Nephron progenitor cell (in vitro differentiated cells): ENCODE measurements at regions not wholly inside any gene's neighbourhood (a gene's known extent, or its start where the extent isn't known, plus 50 kb on each side); places are given as distances from the start of the nearest gene placed in this dataset.

Source experiments
- DNase-seq: peaks from one replicate; pipeline ENCODE4 v3.0.0; 2021
- H3K27ac Mint-ChIP-seq: 2 replicates; pipeline ENCODE4 v1.8.0; 2021; ENCODE audit warnings: mild to moderate bottlenecking, moderate library complexity, mixed read lengths
- H3K27me3 Mint-ChIP-seq: 2 replicates; pipeline ENCODE4 v1.8.0; 2021; ENCODE audit warnings: mild to moderate bottlenecking, low read depth, mixed read lengths; ENCODE audit not compliant: poor library complexity
- H3K36me3 Mint-ChIP-seq: 2 replicates; pipeline ENCODE4 v1.8.0; 2021; ENCODE audit warnings: low read depth, mixed read lengths
- H3K4me1 Mint-ChIP-seq: 2 replicates; pipeline ENCODE4 v1.8.0; 2021; ENCODE audit warnings: mixed read lengths
- H3K4me3 Mint-ChIP-seq: 2 replicates; pipeline ENCODE4 v1.8.0; 2021; ENCODE audit warnings: mild to moderate bottlenecking, moderate library complexity, mixed read lengths
- H3K9me3 Mint-ChIP-seq: 2 replicates; pipeline ENCODE4 v1.8.0; 2021; ENCODE audit warnings: mild to moderate bottlenecking, moderate library complexity, mixed read lengths
- TF ChIP-seq, protein P1 (sequence below): fragments of 200-600 bp; sonication (generic); IDR thresholded peaks from 2 replicates; pipeline ENCODE4 v1.5.0; 2021; ENCODE audit warnings: antibody characterized with exemption

DNA sequence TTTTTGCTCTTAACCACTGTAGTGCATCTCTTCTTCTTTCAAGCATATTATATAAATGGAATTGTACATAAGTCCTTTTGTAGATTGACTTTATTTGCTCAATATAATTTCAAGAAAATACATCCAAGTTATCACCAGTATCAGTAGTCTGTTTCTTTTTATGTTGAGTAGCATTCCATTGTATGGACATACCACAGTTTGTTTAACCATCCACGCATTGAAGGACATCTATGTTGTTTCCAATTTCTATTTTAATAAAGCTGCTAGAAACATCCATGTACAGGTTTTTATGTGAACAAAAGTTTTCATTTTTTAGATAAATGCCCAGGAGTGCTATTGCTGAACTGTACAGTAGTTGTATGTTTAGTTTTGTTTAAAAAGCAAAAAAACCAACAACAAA, 387.5 kb upstream of the SOX11 start:
- no peaks in the 10 kb centered on the region for H3K4me1 Mint-ChIP-seq
- no peak for DNase-seq
- H3K36me3 Mint-ChIP-seq, result no peaks in the 10 kb centered on the region
- H3K9me3 Mint-ChIP-seq, result peaks cover 29% of the 10 kb centered on the region
- H3K4me3 Mint-ChIP-seq, result no peak overlapping the region
- peaks cover 3% of the 10 kb centered on the region for H3K27me3 Mint-ChIP-seq
- no peak overlapping the region for H3K27ac Mint-ChIP-seq
- TF ChIP-seq, protein P1, sequence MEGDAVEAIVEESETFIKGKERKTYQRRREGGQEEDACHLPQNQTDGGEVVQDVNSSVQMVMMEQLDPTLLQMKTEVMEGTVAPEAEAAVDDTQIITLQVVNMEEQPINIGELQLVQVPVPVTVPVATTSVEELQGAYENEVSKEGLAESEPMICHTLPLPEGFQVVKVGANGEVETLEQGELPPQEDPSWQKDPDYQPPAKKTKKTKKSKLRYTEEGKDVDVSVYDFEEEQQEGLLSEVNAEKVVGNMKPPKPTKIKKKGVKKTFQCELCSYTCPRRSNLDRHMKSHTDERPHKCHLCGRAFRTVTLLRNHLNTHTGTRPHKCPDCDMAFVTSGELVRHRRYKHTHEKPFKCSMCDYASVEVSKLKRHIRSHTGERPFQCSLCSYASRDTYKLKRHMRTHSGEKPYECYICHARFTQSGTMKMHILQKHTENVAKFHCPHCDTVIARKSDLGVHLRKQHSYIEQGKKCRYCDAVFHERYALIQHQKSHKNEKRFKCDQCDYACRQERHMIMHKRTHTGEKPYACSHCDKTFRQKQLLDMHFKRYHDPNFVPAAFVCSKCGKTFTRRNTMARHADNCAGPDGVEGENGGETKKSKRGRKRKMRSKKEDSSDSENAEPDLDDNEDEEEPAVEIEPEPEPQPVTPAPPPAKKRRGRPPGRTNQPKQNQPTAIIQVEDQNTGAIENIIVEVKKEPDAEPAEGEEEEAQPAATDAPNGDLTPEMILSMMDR, result no peak

DNA sequence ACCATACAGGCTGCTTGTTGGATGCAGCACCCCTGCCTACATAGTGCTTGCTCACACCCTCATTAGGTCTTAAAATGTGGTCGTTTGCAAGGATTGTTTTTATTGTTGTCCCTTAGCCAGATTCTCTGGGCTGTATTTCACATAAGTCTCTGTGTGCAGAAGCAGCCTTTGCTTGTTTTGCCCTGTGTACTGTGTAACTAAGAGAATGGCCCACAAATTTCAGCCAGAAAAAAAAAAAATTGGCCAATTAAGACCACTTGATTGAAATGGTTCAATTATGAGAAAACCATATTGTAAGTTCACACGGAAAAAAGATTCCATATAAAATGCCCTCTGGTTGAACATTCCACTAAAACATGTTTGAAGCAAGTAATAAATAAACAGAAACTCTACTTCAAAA, 377.1 kb upstream of the SOX11 start:
- TF ChIP-seq, protein P1, result no peak
- Mint-ChIP-seq H3K4me1 (peaks cover 5% of the 10 kb centered on the region), H3K36me3 (no peaks in the 10 kb centered on the region), H3K4me3 (no peak overlapping the region), H3K9me3 (no peaks in the 10 kb centered on the region), H3K27ac (no peak overlapping the region), H3K27me3 (peaks cover 6% of the 10 kb centered on the region)
- DNase-seq, result no peak

DNA sequence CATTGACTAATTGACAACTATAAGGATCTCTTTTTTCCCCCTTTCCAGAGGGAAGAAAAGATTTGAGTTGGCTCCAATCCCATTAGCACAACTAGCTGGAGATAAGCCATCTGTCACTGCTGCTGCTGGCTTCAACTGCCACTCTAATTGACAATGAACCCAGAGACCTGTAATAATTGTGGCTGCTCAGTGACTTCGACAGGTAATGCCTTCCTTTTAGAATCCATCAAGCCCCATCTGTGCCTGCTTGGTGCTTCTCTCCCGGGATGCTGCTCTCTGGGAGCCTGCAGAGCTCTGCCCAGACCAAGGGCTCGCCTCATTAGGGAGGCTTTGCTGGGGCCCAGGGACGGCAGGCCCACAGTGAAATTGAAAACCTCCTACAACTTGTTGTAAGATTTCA, 376.7 kb upstream of the SOX11 start:
- H3K9me3 Mint-ChIP-seq, result no peaks in the 10 kb centered on the region
- H3K27ac Mint-ChIP-seq, result no peak overlapping the region
- TF ChIP-seq, protein P1, result no peak

DNA sequence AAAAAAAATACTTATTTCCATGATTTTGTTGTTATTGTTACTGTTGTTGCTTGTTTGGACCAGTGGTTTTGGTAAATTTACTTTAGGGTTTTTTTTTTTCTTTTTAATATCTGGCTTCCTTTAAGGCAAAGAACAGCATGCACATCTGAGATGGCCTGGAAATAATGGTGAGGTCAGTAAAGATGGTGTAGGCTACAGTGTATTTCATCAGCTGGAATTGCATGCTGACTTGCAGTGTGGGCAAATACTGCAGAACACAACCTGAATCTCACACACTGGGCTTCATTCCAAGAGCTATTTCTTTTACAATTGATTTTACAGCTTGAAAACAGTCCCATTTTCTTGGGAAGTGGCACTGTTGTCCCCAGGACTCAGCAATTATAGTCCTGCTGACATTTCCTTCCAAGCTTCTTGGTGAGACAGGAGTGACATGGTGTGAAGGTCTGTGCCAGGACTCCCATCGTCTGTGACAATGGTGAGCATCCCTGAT, 376.1 kb upstream of the SOX11 start:
- no peak overlapping the region for H3K4me3 Mint-ChIP-seq
- H3K4me1 Mint-ChIP-seq, result peaks cover 5% of the 10 kb centered on the region
- H3K27me3 Mint-ChIP-seq, result peaks cover 3% of the 10 kb centered on the region
- H3K27ac Mint-ChIP-seq, result no peak overlapping the region
- DNase-seq, result no peak
- TF ChIP-seq, protein P1, result no peak
- H3K9me3 Mint-ChIP-seq, result no peaks in the 10 kb centered on the region
- H3K36me3 Mint-ChIP-seq, result no peaks in the 10 kb centered on the region

More for the DNA sequence above, 376.7 kb upstream of the SOX11 start:
- no peak for DNase-seq
- no peak overlapping the region for H3K4me3 Mint-ChIP-seq
- no peaks in the 10 kb centered on the region for H3K36me3 Mint-ChIP-seq
- H3K27me3 Mint-ChIP-seq, result peaks cover 3% of the 10 kb centered on the region
- H3K4me1 Mint-ChIP-seq, result peaks cover 5% of the 10 kb centered on the region

DNA sequence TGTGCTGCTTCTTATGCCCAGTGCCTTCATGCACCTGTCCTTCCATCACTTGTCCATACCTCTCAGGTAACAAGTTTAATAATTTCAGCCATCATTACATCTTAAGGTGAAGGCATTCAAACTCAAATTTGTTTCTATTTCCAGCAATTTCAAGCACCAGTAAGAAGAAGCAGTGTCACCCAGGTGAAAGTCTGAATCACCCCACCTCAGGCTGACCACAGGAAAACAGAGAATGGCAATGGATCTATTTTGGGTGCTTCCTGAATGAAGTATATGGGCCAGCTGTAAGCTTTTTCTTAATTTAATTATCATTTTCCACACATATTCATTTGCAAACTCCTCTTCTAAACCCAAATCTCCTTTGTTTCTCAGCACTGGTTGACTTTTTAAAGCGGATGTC, 372.7 kb upstream of the SOX11 start:
- TF ChIP-seq, protein P1, result no peak
- no peaks in the 10 kb centered on the region for H3K9me3 Mint-ChIP-seq
- H3K27ac Mint-ChIP-seq, result no peak overlapping the region
- H3K4me1 Mint-ChIP-seq, result peaks cover 5% of the 10 kb centered on the region
- no peak for DNase-seq
- no peak overlapping the region for H3K4me3 Mint-ChIP-seq
- H3K36me3 Mint-ChIP-seq, result no peaks in the 10 kb centered on the region
- H3K27me3 Mint-ChIP-seq, result peaks cover 3% of the 10 kb centered on the region

DNA sequence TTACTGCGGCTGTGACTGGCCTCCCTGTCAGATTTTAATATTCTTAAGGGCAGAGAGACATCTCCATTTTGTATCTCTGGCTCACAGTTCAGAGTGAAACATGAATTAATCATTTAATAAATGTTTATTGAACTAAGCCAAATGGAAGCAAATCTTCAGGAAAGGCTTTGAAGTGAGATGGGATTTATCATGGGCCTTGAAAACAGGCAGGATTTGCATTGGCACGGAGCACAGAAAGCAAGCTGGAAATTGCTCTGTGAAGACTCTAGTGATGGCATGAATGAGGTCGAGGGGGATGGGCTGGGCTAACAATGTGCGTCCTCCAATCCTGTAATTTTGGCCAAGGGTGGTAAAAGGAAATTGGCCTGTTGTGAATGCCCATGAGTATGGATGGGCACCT, 369.8 kb upstream of the SOX11 start:
- no peak for DNase-seq
- Mint-ChIP-seq H3K27ac (no peak overlapping the region), H3K27me3 (peaks cover 3% of the 10 kb centered on the region), H3K36me3 (no peaks in the 10 kb centered on the region), H3K9me3 (no peaks in the 10 kb centered on the region), H3K4me1 (no peaks in the 10 kb centered on the region), H3K4me3 (no peak overlapping the region)
- TF ChIP-seq, protein P1, result no peak
